ENCODE measurements at regions not wholly inside any gene's neighbourhood (a gene's known extent, or its start where the extent isn't known, plus 50 kb on each side); places are given as distances from the start of the nearest gene placed in this dataset.

GRCh38 chr18:66825347-66825746, 221.5 kb upstream of the CDH19 start:
- no peak for DNase-seq

- no peak for DNase-seq
Observed at GRCh38 chr18:66819235-66819634, 215.3 kb upstream of the CDH19 start.

- no peak for DNase-seq
Observed at GRCh38 chr18:66813138-66813537, 209.2 kb upstream of the CDH19 start.

GRCh38 chr18:66795051-66795450, 191.2 kb upstream of the CDH19 start:
- no peak for DNase-seq

- no peak for DNase-seq
Observed at GRCh38 chr18:66792466-66792865, 188.6 kb upstream of the CDH19 start.

GRCh38 chr18:66780609-66781008, 176.7 kb upstream of the CDH19 start:
- no peak for DNase-seq

- no peak for DNase-seq
Observed at GRCh38 chr18:66778048-66778447, 174.2 kb upstream of the CDH19 start.

- DNase-seq = no peak
Observed at GRCh38 chr18:66769375-66769774, 165.5 kb upstream of the CDH19 start.

GRCh38 chr18:66764230-66764629, 160.3 kb upstream of the CDH19 start:
- no peak for DNase-seq

GRCh38 chr18:66761166-66761565, 157.3 kb upstream of the CDH19 start:
- no peak for DNase-seq

- no peak for DNase-seq
Observed at GRCh38 chr18:66760559-66760958, 156.7 kb upstream of the CDH19 start.

GRCh38 chr18:66759050-66759828, 155.3 kb upstream of the CDH19 start:
- DNase-seq = no peak

GRCh38 chr18:66757946-66758345, 154.1 kb upstream of the CDH19 start:
- no peak for DNase-seq

GRCh38 chr18:66754335-66754734, 150.4 kb upstream of the CDH19 start:
- no peak for DNase-seq

GRCh38 chr18:66752733-66753132, 148.8 kb upstream of the CDH19 start:
- DNase-seq = no peak

GRCh38 chr18:66749481-66750035, 145.7 kb upstream of the CDH19 start:
- DNase-seq = no peak

- no peak for DNase-seq
Observed at GRCh38 chr18:66749030-66749429, 145.1 kb upstream of the CDH19 start.

GRCh38 chr18:66742832-66743231, 138.9 kb upstream of the CDH19 start:
- DNase-seq = no peak

- DNase-seq = no peak
Observed at GRCh38 chr18:66735933-66736332, 132.0 kb upstream of the CDH19 start.

GRCh38 chr18:66734451-66734850, 130.6 kb upstream of the CDH19 start:
- no peak for DNase-seq

GRCh38 chr18:66731890-66732289, 128.0 kb upstream of the CDH19 start:
- DNase-seq = no peak

- DNase-seq = no peak
Observed at GRCh38 chr18:66729442-66730239, 125.8 kb upstream of the CDH19 start.

GRCh38 chr18:66728951-66729350, 125.1 kb upstream of the CDH19 start:
- DNase-seq = no peak

- DNase-seq = no peak
Observed at GRCh38 chr18:66727991-66728390, 124.1 kb upstream of the CDH19 start.

All from stimulated activated CD4-positive, alpha-beta T cell treated with anti-CD3 and anti-CD28 coated beads, Interleukin-2, amount 100 ng/mL, for 48 hours (primary cell).